ENCODE measurements at regions not wholly inside any gene's neighbourhood (a gene's known extent, or its start where the extent isn't known, plus 50 kb on each side); places are given as distances from the start of the nearest gene placed in this dataset.
"Not testable (repeated sequence)": the region's sequence is repeated elsewhere in the genome, so short reads cannot be mapped to it uniquely, and the experiment has no call there.

DNA sequence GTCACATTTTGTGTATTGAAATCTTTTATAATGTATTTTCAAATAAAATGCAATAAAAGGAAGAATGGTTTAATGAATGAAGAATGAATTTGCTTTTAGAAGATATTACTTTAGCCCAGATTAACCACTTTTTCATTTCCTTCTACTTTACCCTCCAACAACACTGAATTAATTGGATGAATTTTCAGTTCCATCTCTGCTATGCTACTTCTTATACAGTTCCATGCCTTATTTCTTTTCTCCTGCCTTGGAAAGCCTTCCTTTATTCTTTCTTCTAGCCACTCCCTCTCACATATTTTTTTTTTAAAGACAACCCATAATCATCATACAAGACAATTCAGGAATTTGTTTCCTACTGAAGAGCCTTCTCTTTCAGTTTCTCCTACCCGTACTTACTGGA is 296.6 kb upstream of the TNC start:
- H3K4me3 ChIP-seq, result no peak overlapping the region
- DNase-seq, result no peak
- WGBS, 2 experiments (ENCODE audit: low coverage in 1 of 2, low lambda C conversion rate in 2 of 2, missing lambda C conversion rate in 2 of 2), result 92 to 100% methylated on average over 1 of the region's 1 CpG
- no peaks in the 10 kb centered on the region for H3K36me3 ChIP-seq (ENCODE audit: low read depth)
- no peak overlapping the region for H3K4me2 ChIP-seq (ENCODE audit: unreplicated experiment)
- no peak overlapping the region for H2AFZ ChIP-seq
- H3K9me3 ChIP-seq (ENCODE audit: low read depth), result no peaks in the 10 kb centered on the region
- no peaks in the 10 kb centered on the region for H3K79me2 ChIP-seq (ENCODE audit: insufficient read depth)
- no peaks in the 10 kb centered on the region for H4K20me1 ChIP-seq (ENCODE audit: insufficient read depth)
- peaks cover 13% of the 10 kb centered on the region for H3F3A ChIP-seq (ENCODE audit: insufficient read depth)
- no peak overlapping the region for H3K27ac ChIP-seq
- H3K9ac ChIP-seq, result no peak overlapping the region
- TF ChIP-seq EZH2 (IDR thresholded peaks at IDR 0.05; ENCODE audit: insufficient read depth, poor library complexity, severe bottlenecking) (no peak), EZH2phosphoT487 (IDR thresholded peaks at IDR 0.05; ENCODE audit: insufficient read depth, low read depth) (no peak)
- no peaks in the 10 kb centered on the region for H3K9me2 ChIP-seq (ENCODE audit: insufficient read depth)
- no peaks in the 10 kb centered on the region for H3K27me3 ChIP-seq (replicated peaks; ENCODE audit: insufficient read depth)
- peaks cover 17% of the 10 kb centered on the region for H3K4me1 ChIP-seq (ENCODE audit: insufficient read depth)
- in situ Hi-C loops (cut with MboI), result no loop called here

DNA sequence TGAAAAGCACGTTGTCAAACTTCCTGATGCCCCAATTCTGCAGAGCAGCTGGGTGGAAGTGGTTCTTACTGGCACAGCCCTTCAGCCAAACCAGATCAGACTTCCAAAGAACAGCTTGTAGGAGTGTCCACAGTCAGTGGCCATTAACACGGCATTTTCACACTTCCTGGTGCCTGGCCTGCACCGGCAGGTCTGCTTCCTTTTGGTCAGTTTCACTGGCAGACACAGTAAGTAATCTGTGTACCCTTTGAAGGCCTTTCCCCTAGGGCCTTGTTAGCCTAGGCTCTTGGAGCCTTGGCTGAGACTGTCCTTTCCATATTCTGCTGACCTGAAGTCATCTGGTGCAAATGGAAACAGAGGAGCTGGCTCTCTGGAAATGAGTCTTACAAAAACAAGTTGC is 297.5 kb upstream of the TNC start:
- H3K79me2 ChIP-seq (ENCODE audit: insufficient read depth), result no peaks in the 10 kb centered on the region
- H3K4me1 ChIP-seq (ENCODE audit: insufficient read depth), result peaks cover 17% of the 10 kb centered on the region
- 66 to 68% methylated on average over 3 of the region's 3 CpGs for WGBS, 2 experiments (ENCODE audit: low coverage in 1 of 2, low lambda C conversion rate in 2 of 2, missing lambda C conversion rate in 2 of 2)
- H3K36me3 ChIP-seq (ENCODE audit: low read depth), result no peaks in the 10 kb centered on the region
- TF ChIP-seq EZH2 (IDR thresholded peaks at IDR 0.05; ENCODE audit: insufficient read depth, poor library complexity, severe bottlenecking), result no peak
- no peak for TF ChIP-seq EZH2phosphoT487 (IDR thresholded peaks at IDR 0.05; ENCODE audit: insufficient read depth, low read depth)
- H4K20me1 ChIP-seq (ENCODE audit: insufficient read depth), result no peaks in the 10 kb centered on the region
- H3K9ac ChIP-seq, result no peak overlapping the region
- in situ Hi-C loops (cut with MboI), result no loop called here
- H2AFZ ChIP-seq, result no peak overlapping the region
- H3K27ac ChIP-seq, result no peak overlapping the region
- H3K27me3 ChIP-seq (replicated peaks; ENCODE audit: insufficient read depth), result no peaks in the 10 kb centered on the region
- no peak overlapping the region for H3K4me2 ChIP-seq (ENCODE audit: unreplicated experiment)
- DNase-seq, result no peak
- H3F3A ChIP-seq (ENCODE audit: insufficient read depth), result peaks cover 13% of the 10 kb centered on the region
- no peaks in the 10 kb centered on the region for H3K9me2 ChIP-seq (ENCODE audit: insufficient read depth)
- H3K4me3 ChIP-seq, result no peak overlapping the region
- H3K9me3 ChIP-seq (ENCODE audit: low read depth), result no peaks in the 10 kb centered on the region

GRCh38 chr9:115416299-115416698 is 298.3 kb upstream of the TNC start:
- Histone ChIP-seq H4K20me1 (ENCODE audit: insufficient read depth) (no peaks in the 10 kb centered on the region), H3K27me3 (replicated peaks; ENCODE audit: insufficient read depth) (no peaks in the 10 kb centered on the region), H2AFZ (no peak overlapping the region), H3K4me1 (ENCODE audit: insufficient read depth) (peaks cover 15% of the 10 kb centered on the region), H3K9me2 (ENCODE audit: insufficient read depth) (no peaks in the 10 kb centered on the region), H3K4me2 (ENCODE audit: unreplicated experiment) (no peak overlapping the region), H3F3A (ENCODE audit: insufficient read depth) (peaks cover 11% of the 10 kb centered on the region), H3K36me3 (ENCODE audit: low read depth) (no peaks in the 10 kb centered on the region), H3K9ac (no peak overlapping the region), H3K27ac (no peak overlapping the region), H3K79me2 (ENCODE audit: insufficient read depth) (no peaks in the 10 kb centered on the region), H3K9me3 (ENCODE audit: low read depth) (no peaks in the 10 kb centered on the region), H3K4me3 (no peak overlapping the region)
- no peak for DNase-seq
- no peak for TF ChIP-seq EZH2 (IDR thresholded peaks at IDR 0.05; ENCODE audit: insufficient read depth, poor library complexity, severe bottlenecking)
- 100% methylated on average over 2 of the region's 2 CpGs for WGBS, 2 experiments (ENCODE audit: low coverage in 1 of 2, low lambda C conversion rate in 2 of 2, missing lambda C conversion rate in 2 of 2)
- in situ Hi-C loops (cut with MboI), result no loop called here

- H2AFZ ChIP-seq; H3F3A ChIP-seq (ENCODE audit: insufficient read depth); H3K4me2 ChIP-seq (ENCODE audit: unreplicated experiment); H3K9me2 ChIP-seq (ENCODE audit: insufficient read depth); in situ Hi-C loops (cut with MboI); H3K4me1 ChIP-seq (ENCODE audit: insufficient read depth); H3K27me3 ChIP-seq (replicated peaks; ENCODE audit: insufficient read depth); H3K4me3 ChIP-seq; H3K27ac ChIP-seq; H4K20me1 ChIP-seq (ENCODE audit: insufficient read depth); H3K9ac ChIP-seq; H3K79me2 ChIP-seq (ENCODE audit: insufficient read depth); H3K36me3 ChIP-seq (ENCODE audit: low read depth); H3K9me3 ChIP-seq (ENCODE audit: low read depth): not testable (repeated sequence)
- 37 to 64% methylated on average over 1 of the region's 1 CpG for WGBS, 2 experiments (ENCODE audit: low coverage in 1 of 2, low lambda C conversion rate in 2 of 2, missing lambda C conversion rate in 2 of 2)
- DNase-seq, result peak; percentile 36
Observed at GRCh38 chr9:115418181-115418580, 300.2 kb upstream of the TNC start.

- no peaks in the 10 kb centered on the region for H3K27me3 ChIP-seq (replicated peaks; ENCODE audit: insufficient read depth)
- H4K20me1 ChIP-seq (ENCODE audit: insufficient read depth), result no peaks in the 10 kb centered on the region
- H3K4me1 ChIP-seq (ENCODE audit: insufficient read depth), result no peaks in the 10 kb centered on the region
- H3K9me2 ChIP-seq (ENCODE audit: insufficient read depth), result no peaks in the 10 kb centered on the region
- no peaks in the 10 kb centered on the region for H3K36me3 ChIP-seq (ENCODE audit: low read depth)
- H3K9me3 ChIP-seq (ENCODE audit: low read depth), result no peaks in the 10 kb centered on the region
- no peaks in the 10 kb centered on the region for H3F3A ChIP-seq (ENCODE audit: insufficient read depth)
- H3K4me2 ChIP-seq (ENCODE audit: unreplicated experiment), result no peak overlapping the region
- no peak overlapping the region for H2AFZ ChIP-seq
- in situ Hi-C loops (cut with MboI), result no loop called here
- H3K27ac ChIP-seq, result no peak overlapping the region
- TF ChIP-seq EZH2phosphoT487 (IDR thresholded peaks at IDR 0.05; ENCODE audit: insufficient read depth, low read depth) (no peak), EZH2 (IDR thresholded peaks at IDR 0.05; ENCODE audit: insufficient read depth, poor library complexity, severe bottlenecking) (no peak)
- H3K79me2 ChIP-seq (ENCODE audit: insufficient read depth), result no peaks in the 10 kb centered on the region
- no peak overlapping the region for H3K4me3 ChIP-seq
- WGBS, 2 experiments (ENCODE audit: low coverage in 1 of 2, low lambda C conversion rate in 2 of 2, missing lambda C conversion rate in 2 of 2), result 74 to 80% methylated on average over 6 of the region's 6 CpGs
- DNase-seq, result no peak
- H3K9ac ChIP-seq, result no peak overlapping the region
Observed at GRCh38 chr9:115422932-115423440, 305.0 kb upstream of the TNC start.
